Sigmoid colon (tissue), 6 donors: ENCODE measurements at regions not wholly inside any gene's neighbourhood (a gene's known extent, or its start where the extent isn't known, plus 50 kb on each side); places are given as distances from the start of the nearest gene placed in this dataset.

Source experiments
- DNase-seq: peaks from one replicate; pipeline ENCODE4 v3.0.0-alpha.2; 2019
- H3K27ac ChIP-seq, 4 donors: fragments of 200-600 bp; sonication (generic); one replicate each; pipeline ENCODE4 v1.5.1; 2016 to 2019; ENCODE audit warnings: mild to moderate bottlenecking in 1 of 4
- H3K27me3 ChIP-seq, 3 donors: fragments of 200-600 bp; sonication (generic); one replicate each; pipeline ENCODE4 v1.5.1; 2019; ENCODE audit warnings: mild to moderate bottlenecking in 1 of 3
- H3K36me3 ChIP-seq, 4 donors: fragments of 200-600 bp; sonication (generic); one replicate each; pipeline ENCODE4 v1.5.1; 2016 to 2019
- H3K4me1 ChIP-seq, 4 donors: fragments of 200-600 bp; sonication (generic); one replicate each; pipeline ENCODE4 v1.5.1; 2017 to 2019
- H3K4me3 ChIP-seq, 4 donors: fragments of 200-600 bp; sonication (generic); one replicate each; pipeline ENCODE4 v1.5.1; 2017 to 2019; ENCODE audit warnings: mild to moderate bottlenecking in 2 of 4, moderate library complexity in 1 of 4
- H3K9me3 ChIP-seq, 4 donors: fragments of 200-600 bp in 3 of 4; sonication (generic) in 3 of 4; one replicate each; pipeline versions ENCODE4 v1.5.1 to v1.6.1; 2013 to 2019
- EP300 ChIP-seq, 4 donors: sonication (generic); formaldehyde crosslinking; IDR thresholded peaks; one replicate each; pipeline ENCODE4 v1.6.1; 2017; ENCODE audit warnings: antibody characterized with exemption in 4 of 4
- POLR2A ChIP-seq, 2 donors: fragments of 450-650 bp; IDR thresholded peaks; one replicate each; pipeline ENCODE4 v1.6.1; 2016; ENCODE audit warnings: antibody characterized with exemption in 2 of 2, mild to moderate bottlenecking in 2 of 2, moderate library complexity in 2 of 2
- POLR2AphosphoS5 ChIP-seq, 4 donors: sonication (generic); formaldehyde crosslinking; IDR thresholded peaks; one replicate each; pipeline ENCODE4 v1.6.1; 2017; ENCODE audit warnings: antibody characterized with exemption in 4 of 4
- WGBS, 2 donors: extraction: QIAGEN DNeasy Blood & Tissue Kit; methylation state at CpG; one replicate each; pipeline ENCODE4 v1.1.7; 2013; 5-methylcytosine and 5-hydroxymethylcytosine counted together
- intact Hi-C: fragments of 100-400 bp; cut with DNase I; formaldehyde crosslinking; loops from one replicate; pipeline ENCODE4 v1.15.1; 2023
- TF ChIP-seq, protein P1 (sequence below), 4 experiments: fragments of 450-650 bp in 3 of 4; fragments of 200-600 bp in 1 of 4; IDR thresholded peaks; one replicate each; pipeline ENCODE4 v1.5.1; 2016 to 2019; ENCODE audit warnings: antibody characterized with exemption in 4 of 4, mild to moderate bottlenecking in 3 of 4, moderate library complexity in 2 of 4
- donor health status: healthy with polysubstance abuse.
- donor health status: healthy.

DNA sequence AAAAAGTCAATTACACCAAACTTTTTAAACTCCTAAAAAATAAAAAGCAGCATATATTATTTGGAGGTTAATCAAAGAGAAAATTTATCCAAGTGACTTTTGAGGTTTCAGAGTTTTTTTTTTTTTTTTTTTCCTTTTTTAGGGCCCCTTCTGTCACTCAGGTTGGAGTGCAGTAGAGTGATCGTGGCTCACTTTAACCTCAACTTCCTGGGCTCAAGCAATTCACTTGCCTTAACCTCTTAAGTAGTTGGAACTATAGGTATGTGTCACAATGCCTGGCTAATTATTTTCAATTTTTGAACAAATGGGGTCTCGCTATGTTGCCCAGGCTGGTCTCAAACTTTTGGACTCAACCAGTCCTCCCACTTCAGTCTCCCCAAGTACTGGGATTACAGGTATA, 241.7 kb upstream of the HSFY2 start:
- DNase-seq = no peak
- H3K27me3 ChIP-seq = no peaks in the 10 kb centered on the region

DNA sequence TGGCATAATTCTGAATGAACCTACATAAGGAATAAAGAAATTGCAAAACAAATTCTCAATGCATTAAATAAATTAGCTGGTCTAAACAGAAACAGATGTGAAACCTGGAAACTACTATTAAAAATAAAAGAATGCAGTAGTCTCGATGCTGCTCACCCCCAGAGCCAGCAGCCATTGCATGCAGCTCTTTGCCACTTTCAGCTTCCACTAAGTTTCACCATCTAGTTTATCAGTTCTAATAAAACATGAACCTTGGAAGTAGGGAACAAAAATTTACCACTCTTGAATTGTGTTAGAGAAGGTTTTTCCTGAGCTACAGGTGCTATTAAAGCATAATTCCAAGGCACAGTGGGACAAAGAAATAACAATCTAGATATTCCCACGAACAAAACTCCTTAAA, 239.4 kb upstream of the HSFY2 start:
- H3K4me1 ChIP-seq = no peaks in the 10 kb centered on the region
- H3K36me3 ChIP-seq = no peaks in the 10 kb centered on the region
- no peak for DNase-seq
- no peaks in the 10 kb centered on the region for H3K27me3 ChIP-seq
- H3K9me3 ChIP-seq = no peaks in the 10 kb centered on the region
- intact Hi-C loops = no loop called here
- H3K4me3 ChIP-seq = no peak overlapping the region
- WGBS, 2 donors = 75 to 86% methylated on average over 2 of the region's 2 CpGs
- TF ChIP-seq, protein P1, sequence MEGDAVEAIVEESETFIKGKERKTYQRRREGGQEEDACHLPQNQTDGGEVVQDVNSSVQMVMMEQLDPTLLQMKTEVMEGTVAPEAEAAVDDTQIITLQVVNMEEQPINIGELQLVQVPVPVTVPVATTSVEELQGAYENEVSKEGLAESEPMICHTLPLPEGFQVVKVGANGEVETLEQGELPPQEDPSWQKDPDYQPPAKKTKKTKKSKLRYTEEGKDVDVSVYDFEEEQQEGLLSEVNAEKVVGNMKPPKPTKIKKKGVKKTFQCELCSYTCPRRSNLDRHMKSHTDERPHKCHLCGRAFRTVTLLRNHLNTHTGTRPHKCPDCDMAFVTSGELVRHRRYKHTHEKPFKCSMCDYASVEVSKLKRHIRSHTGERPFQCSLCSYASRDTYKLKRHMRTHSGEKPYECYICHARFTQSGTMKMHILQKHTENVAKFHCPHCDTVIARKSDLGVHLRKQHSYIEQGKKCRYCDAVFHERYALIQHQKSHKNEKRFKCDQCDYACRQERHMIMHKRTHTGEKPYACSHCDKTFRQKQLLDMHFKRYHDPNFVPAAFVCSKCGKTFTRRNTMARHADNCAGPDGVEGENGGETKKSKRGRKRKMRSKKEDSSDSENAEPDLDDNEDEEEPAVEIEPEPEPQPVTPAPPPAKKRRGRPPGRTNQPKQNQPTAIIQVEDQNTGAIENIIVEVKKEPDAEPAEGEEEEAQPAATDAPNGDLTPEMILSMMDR (IDR thresholded peaks at IDR 0.05) = no peak
- TF ChIP-seq POLR2AphosphoS5 (IDR thresholded peaks at IDR 0.05) = no peak
- no peak overlapping the region for H3K27ac ChIP-seq

More for the DNA sequence above, 241.7 kb upstream of the HSFY2 start:
- H3K36me3 ChIP-seq = no peaks in the 10 kb centered on the region
- intact Hi-C loops = no loop called here
- no peak for TF ChIP-seq POLR2AphosphoS5 (IDR thresholded peaks at IDR 0.05)
- no peak for TF ChIP-seq POLR2A (IDR thresholded peaks at IDR 0.05)
- TF ChIP-seq, protein P1 (IDR thresholded peaks at IDR 0.05) = no peak
- H3K27ac ChIP-seq = no peak overlapping the region
- 80 to 91% methylated on average over 2 of the region's 2 CpGs for WGBS, 2 donors
- no peak overlapping the region for H3K4me3 ChIP-seq
- H3K9me3 ChIP-seq = no peaks in the 10 kb centered on the region
- H3K4me1 ChIP-seq = no peaks in the 10 kb centered on the region

DNA sequence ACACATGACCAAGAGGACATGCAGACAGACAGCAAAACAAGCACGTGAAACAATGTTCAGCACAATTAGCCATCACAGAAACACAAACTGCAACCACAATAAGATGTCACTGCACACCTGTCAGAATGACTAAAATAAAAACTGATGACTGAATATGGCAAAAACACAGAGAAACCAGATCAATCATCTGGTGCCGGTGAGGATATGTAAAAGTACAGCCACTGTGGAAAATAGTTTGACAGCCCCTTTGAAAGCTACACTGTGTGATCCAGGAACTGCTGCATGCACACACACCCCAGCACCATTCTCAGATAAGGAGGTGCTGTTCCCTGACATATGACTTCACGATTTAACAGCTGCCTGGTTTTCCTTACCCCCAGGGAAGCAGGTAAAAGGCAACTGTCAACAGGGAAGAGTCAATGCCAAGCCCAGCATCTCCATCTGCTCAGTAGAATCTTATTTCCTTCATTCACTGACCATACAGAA, 238.1 kb upstream of the HSFY2 start:
- no peak overlapping the region for H3K4me3 ChIP-seq
- no peaks in the 10 kb centered on the region for H3K9me3 ChIP-seq
- no peak for DNase-seq
- intact Hi-C loops = no loop called here
- H3K27ac ChIP-seq = no peak overlapping the region
- TF ChIP-seq EP300 (IDR thresholded peaks at IDR 0.05) (no peak), POLR2A (IDR thresholded peaks at IDR 0.05) (no peak), POLR2AphosphoS5 (IDR thresholded peaks at IDR 0.05) (no peak)
- TF ChIP-seq, protein P1 (IDR thresholded peaks at IDR 0.05) = no peak
- no peaks in the 10 kb centered on the region for H3K27me3 ChIP-seq
- no peaks in the 10 kb centered on the region for H3K36me3 ChIP-seq
- H3K4me1 ChIP-seq = no peaks in the 10 kb centered on the region
- WGBS, 2 donors = 28 to 53% methylated on average over 3 of the region's 3 CpGs

DNA sequence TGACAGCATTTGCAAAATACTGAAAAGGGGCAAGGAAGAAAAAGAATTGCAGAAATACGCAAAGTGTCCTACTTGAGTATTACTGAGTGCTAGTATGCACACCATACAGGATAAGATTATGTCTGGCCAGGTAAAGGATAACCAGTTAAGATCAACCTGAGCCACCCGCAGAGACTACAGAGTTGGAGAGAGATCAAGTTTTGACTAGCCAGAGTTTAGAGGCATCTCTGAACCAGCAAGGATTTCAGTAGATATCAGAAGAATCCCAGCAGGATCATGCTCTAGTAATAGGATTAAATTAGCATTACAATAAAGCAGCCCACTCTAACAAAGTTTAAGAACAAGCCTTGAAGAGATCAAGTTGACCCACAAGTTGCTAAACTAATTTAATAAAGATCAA, 232.7 kb upstream of the HSFY2 start:
- Histone ChIP-seq H3K36me3 (no peaks in the 10 kb centered on the region), H3K27me3 (no peaks in the 10 kb centered on the region), H3K9me3 (no peaks in the 10 kb centered on the region), H3K4me1 (peaks cover 0 to 6% (median 0%) of the 10 kb centered on the region in 4 donors), H3K4me3 (no peak overlapping the region), H3K27ac (no peak overlapping the region)
- TF ChIP-seq POLR2A (IDR thresholded peaks at IDR 0.05) (no peak), EP300 (IDR thresholded peaks at IDR 0.05) (no peak), POLR2AphosphoS5 (IDR thresholded peaks at IDR 0.05) (no peak)
- TF ChIP-seq, protein P1 (IDR thresholded peaks at IDR 0.05) = no peak
- 97 to 98% methylated on average over 2 of the region's 2 CpGs for WGBS, 2 donors
- no peak for DNase-seq
- intact Hi-C loops = no loop called here

DNA sequence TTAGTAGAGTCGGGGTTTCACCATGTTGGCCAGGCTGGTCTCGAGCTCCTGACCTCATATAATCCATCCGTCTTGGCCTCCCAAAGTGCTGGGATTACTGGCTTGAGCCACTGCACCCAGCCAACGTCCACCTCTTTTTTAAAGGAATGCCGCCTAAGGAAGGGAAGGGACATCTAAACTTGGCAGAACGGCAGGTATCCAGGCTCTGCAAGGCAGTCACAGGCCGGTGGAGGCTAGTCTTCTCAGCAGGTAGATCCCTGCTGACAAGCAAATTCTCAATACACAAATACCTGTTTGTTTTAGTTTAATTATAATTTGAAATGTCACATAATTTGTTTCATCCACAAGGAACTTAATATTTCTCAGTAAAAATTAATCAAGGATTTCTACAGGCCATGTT, 232.0 kb upstream of the HSFY2 start:
- Histone ChIP-seq H3K9me3 (no peaks in the 10 kb centered on the region), H3K27me3 (no peaks in the 10 kb centered on the region), H3K36me3 (no peaks in the 10 kb centered on the region), H3K27ac (no peak overlapping the region), H3K4me1 (peaks cover 0 to 6% (median 0%) of the 10 kb centered on the region in 4 donors), H3K4me3 (no peak overlapping the region)
- intact Hi-C loops = no loop called here
- WGBS, 2 donors = 93 to 94% methylated on average over 7 of the region's 7 CpGs
- no peak for DNase-seq
- TF ChIP-seq POLR2AphosphoS5 (IDR thresholded peaks at IDR 0.05) (no peak), EP300 (IDR thresholded peaks at IDR 0.05) (no peak), POLR2A (IDR thresholded peaks at IDR 0.05) (no peak)
- TF ChIP-seq, protein P1 (IDR thresholded peaks at IDR 0.05) = no peak
